Transverse colon (tissue), 4 donors: ENCODE measurements at regions not wholly inside any gene's neighbourhood (a gene's known extent, or its start where the extent isn't known, plus 50 kb on each side); places are given as distances from the start of the nearest gene placed in this dataset.

ENCODE experiments used
- DNase-seq: peaks from one replicate; pipeline ENCODE4 v3.0.0-alpha.2; 2019
- H3K27ac ChIP-seq, 4 donors: fragments of 200-600 bp; sonication (generic); 2 replicates each; pipeline ENCODE4 v1.5.1; 2016 to 2018; ENCODE audit warnings: inconsistent platforms in 4 of 4
- H3K27me3 ChIP-seq: fragments of 200-600 bp; sonication (generic); 2 replicates; pipeline ENCODE4 v1.5.1; 2017; ENCODE audit warnings: inconsistent platforms
- H3K36me3 ChIP-seq, 4 donors: fragments of 200-600 bp; sonication (generic); 2 replicates each; pipeline ENCODE4 v1.5.1; 2017 to 2019; ENCODE audit warnings: inconsistent platforms in 4 of 4
- H3K4me1 ChIP-seq, 4 donors: fragments of 200-600 bp; sonication (generic); 2 replicates each; pipeline ENCODE4 v1.5.1; 2017 to 2020; ENCODE audit warnings: inconsistent platforms in 4 of 4
- H3K4me3 ChIP-seq, 4 donors: fragments of 200-600 bp; sonication (generic); 1 replicate in 1 of 4; 2 replicates in 3 of 4; pipeline versions ENCODE4 v1.5.1 to v1.6.1; 2017 to 2019; ENCODE audit warnings: inconsistent platforms in 4 of 4
- H3K9me3 ChIP-seq, 2 donors: fragments of 200-600 bp; sonication (generic); 2 replicates each; pipeline ENCODE4 v1.5.1; 2017 to 2019; ENCODE audit warnings: inconsistent platforms in 2 of 2
- CTCF ChIP-seq, 5 experiments: fragments of 200-600 bp in 3 of 5; fragments of 450-650 bp in 2 of 5; sonication (generic) in 3 of 5; IDR thresholded peaks; 1 replicate in 2 of 5; 2 replicates in 3 of 5; pipeline ENCODE4 v1.5.1; 2016 to 2017; ENCODE audit warnings: antibody characterized with exemption in 5 of 5, inconsistent platforms in 3 of 5, mild to moderate bottlenecking in 2 of 5, moderate library complexity in 1 of 5
- EP300 ChIP-seq: sonication (generic); formaldehyde crosslinking; IDR thresholded peaks from one replicate; pipeline ENCODE4 v1.6.1; 2017; ENCODE audit warnings: antibody characterized with exemption, low read depth
- POLR2A ChIP-seq: fragments of 450-650 bp; IDR thresholded peaks from one replicate; pipeline ENCODE4 v1.6.1; 2016; ENCODE audit warnings: antibody characterized with exemption, mild to moderate bottlenecking, moderate library complexity
- POLR2AphosphoS5 ChIP-seq, 3 donors: sonication (generic); formaldehyde crosslinking; IDR thresholded peaks; one replicate each; pipeline ENCODE4 v1.6.1; 2016; ENCODE audit warnings: antibody characterized with exemption in 3 of 3
- WGBS, 2 donors: methylation state at CpG; one replicate each; pipeline ENCODE4 v1.1.5; 2018; ENCODE audit warnings: low coverage in 1 of 2; 5-methylcytosine and 5-hydroxymethylcytosine counted together
- in situ Hi-C, 4 donors: fragments of 200-750 bp; cut with MboI; loops; one replicate each; pipeline versions ENCODE4 v1.15.0 to v1.15.1; 2017; ENCODE audit warnings: low sequenced_read_pairs in 3 of 4, low pct_ligation_motif_present in 1 of 4, low pct_unique_long_range_greater_than_20kb in 1 of 4
- intact Hi-C: fragments of 100-400 bp; cut with DNase I; formaldehyde crosslinking; loops from one replicate; pipeline ENCODE4 v1.15.1; 2023; ENCODE audit warnings: low total_unique reads

GRCh38 chr7:109694149-109695071 is 1124.7 kb downstream of the DNAJB9 start:
- in situ Hi-C loops (no loop called here), intact Hi-C loops (no loop called here)
- Histone ChIP-seq H3K27ac (no peak overlapping the region), H3K4me1 (no peaks in the 10 kb centered on the region), H3K27me3 (no peaks in the 10 kb centered on the region), H3K9me3 (peaks cover 5 to 6% of the 10 kb centered on the region in 2 donors), H3K36me3 (no peaks in the 10 kb centered on the region), H3K4me3 (no peak overlapping the region)
- no peak for DNase-seq
- WGBS, 2 donors: 54 to 68% methylated on average over 4 of the region's 4 CpGs
- TF ChIP-seq POLR2A (no peak), EP300 (no peak), CTCF (IDR thresholded peaks at IDR 0.05) (no peak), POLR2AphosphoS5 (IDR thresholded peaks at IDR 0.05) (no peak)

- H3K4me1 ChIP-seq: no peaks in the 10 kb centered on the region
- H3K27me3 ChIP-seq: no peaks in the 10 kb centered on the region
- intact Hi-C loops (no loop called here), in situ Hi-C loops (no loop called here)
- H3K36me3 ChIP-seq: no peaks in the 10 kb centered on the region
- H3K9me3 ChIP-seq: peaks cover 5 to 6% of the 10 kb centered on the region in 2 donors
- H3K4me3 ChIP-seq: no peak overlapping the region
- no peak overlapping the region for H3K27ac ChIP-seq
- TF ChIP-seq POLR2AphosphoS5 (IDR thresholded peaks at IDR 0.05): no peak
- no peak for TF ChIP-seq CTCF (IDR thresholded peaks at IDR 0.05)
- TF ChIP-seq EP300: no peak
- TF ChIP-seq POLR2A: no peak
- DNase-seq: no peak
Measured at GRCh38 chr7:109695419-109695818, 1125.7 kb downstream of the DNAJB9 start.

GRCh38 chr7:109696723-109697122 is 1127.0 kb downstream of the DNAJB9 start:
- no peaks in the 10 kb centered on the region for H3K36me3 ChIP-seq
- in situ Hi-C loops (no loop called here), intact Hi-C loops (no loop called here)
- no peaks in the 10 kb centered on the region for H3K4me1 ChIP-seq
- no peaks in the 10 kb centered on the region for H3K27me3 ChIP-seq
- DNase-seq: no peak
- WGBS, 2 donors: 72 to 80% methylated on average over 1 of the region's 1 CpG
- no peak overlapping the region for H3K4me3 ChIP-seq
- peaks cover 5 to 6% of the 10 kb centered on the region in 2 donors for H3K9me3 ChIP-seq
- TF ChIP-seq EP300 (no peak), POLR2AphosphoS5 (IDR thresholded peaks at IDR 0.05) (no peak), CTCF (IDR thresholded peaks at IDR 0.05) (no peak)
- H3K27ac ChIP-seq: no peak overlapping the region

GRCh38 chr7:109699661-109700060 is 1130.0 kb downstream of the DNAJB9 start:
- Histone ChIP-seq H3K4me1 (no peaks in the 10 kb centered on the region), H3K36me3 (no peaks in the 10 kb centered on the region), H3K9me3 (peaks cover 5 to 6% of the 10 kb centered on the region in 2 donors), H3K27me3 (no peaks in the 10 kb centered on the region), H3K4me3 (no peak overlapping the region), H3K27ac (no peak overlapping the region)
- TF ChIP-seq CTCF (IDR thresholded peaks at IDR 0.05): no peak
- in situ Hi-C loops (no loop called here), intact Hi-C loops (no loop called here)
- WGBS, 2 donors: 87 to 90% methylated on average over 3 of the region's 3 CpGs
- DNase-seq: no peak
